ENCODE measurements at regions not wholly inside any gene's neighbourhood (a gene's known extent, or its start where the extent isn't known, plus 50 kb on each side); places are given as distances from the start of the nearest gene placed in this dataset.

- Histone ChIP-seq H3K4me2 (ENCODE audit: low read length) (no peak overlapping the region), H3K4me3 (ENCODE audit: low read length) (no peak overlapping the region), H3K27ac (ENCODE audit: low read length) (no peak overlapping the region), H3K27me3 (ENCODE audit: low read depth, low read length) (no peaks in the 10 kb centered on the region), H2AFZ (ENCODE audit: low read depth, low read length) (no peak overlapping the region), H3K4me1 (ENCODE audit: low read length) (no peaks in the 10 kb centered on the region), H3K9ac (ENCODE audit: low read length) (no peak overlapping the region), H3K9me3 (ENCODE audit: insufficient read depth, low read length) (no peaks in the 10 kb centered on the region), H3K36me3 (replicated peaks; ENCODE audit: low read depth, low read length) (no peaks in the 10 kb centered on the region), H4K20me1 (ENCODE audit: insufficient read depth, low read length) (no peaks in the 10 kb centered on the region), H3K79me2 (ENCODE audit: low read length) (no peaks in the 10 kb centered on the region)
- TF ChIP-seq CTCF (IDR thresholded peaks at IDR 0.05; ENCODE audit: low read depth, low read length), result no peak
- TF ChIP-seq EZH2phosphoT487 (IDR thresholded peaks at IDR 0.05; ENCODE audit: low read depth), result no peak
Observed at GRCh38 chr18:77967791-77968190, 718.1 kb downstream of the GALR1 start.

- Histone ChIP-seq H3K9ac (ENCODE audit: low read length) (no peak overlapping the region), H3K9me3 (ENCODE audit: insufficient read depth, low read length) (no peaks in the 10 kb centered on the region), H4K20me1 (ENCODE audit: insufficient read depth, low read length) (no peaks in the 10 kb centered on the region), H3K4me3 (ENCODE audit: low read length) (no peak overlapping the region), H3K79me2 (ENCODE audit: low read length) (no peaks in the 10 kb centered on the region), H3K27ac (ENCODE audit: low read length) (no peak overlapping the region), H3K4me1 (ENCODE audit: low read length) (no peaks in the 10 kb centered on the region), H2AFZ (ENCODE audit: low read depth, low read length) (no peak overlapping the region), H3K36me3 (replicated peaks; ENCODE audit: low read depth, low read length) (no peaks in the 10 kb centered on the region), H3K27me3 (ENCODE audit: low read depth, low read length) (no peaks in the 10 kb centered on the region), H3K4me2 (ENCODE audit: low read length) (no peak overlapping the region)
- TF ChIP-seq CTCF (IDR thresholded peaks at IDR 0.05; ENCODE audit: low read depth, low read length) (no peak), EZH2phosphoT487 (IDR thresholded peaks at IDR 0.05; ENCODE audit: low read depth) (no peak)
Observed at GRCh38 chr18:77969972-77970371, 720.3 kb downstream of the GALR1 start.

GRCh38 chr18:77970814-77971213 is 721.2 kb downstream of the GALR1 start:
- no peak overlapping the region for H3K4me3 ChIP-seq (ENCODE audit: low read length)
- H3K4me2 ChIP-seq (ENCODE audit: low read length), result no peak overlapping the region
- no peaks in the 10 kb centered on the region for H3K27me3 ChIP-seq (ENCODE audit: low read depth, low read length)
- no peaks in the 10 kb centered on the region for H3K36me3 ChIP-seq (replicated peaks; ENCODE audit: low read depth, low read length)
- no peaks in the 10 kb centered on the region for H3K79me2 ChIP-seq (ENCODE audit: low read length)
- no peak overlapping the region for H3K27ac ChIP-seq (ENCODE audit: low read length)
- TF ChIP-seq EZH2phosphoT487 (IDR thresholded peaks at IDR 0.05; ENCODE audit: low read depth) (no peak), CTCF (IDR thresholded peaks at IDR 0.05; ENCODE audit: low read depth, low read length) (no peak)
- no peaks in the 10 kb centered on the region for H3K9me3 ChIP-seq (ENCODE audit: insufficient read depth, low read length)
- H4K20me1 ChIP-seq (ENCODE audit: insufficient read depth, low read length), result no peaks in the 10 kb centered on the region
- no peak overlapping the region for H3K9ac ChIP-seq (ENCODE audit: low read length)
- H3K4me1 ChIP-seq (ENCODE audit: low read length), result no peaks in the 10 kb centered on the region
- no peak overlapping the region for H2AFZ ChIP-seq (ENCODE audit: low read depth, low read length)

GRCh38 chr18:77973745-77974144 is 724.1 kb downstream of the GALR1 start:
- H4K20me1 ChIP-seq (ENCODE audit: insufficient read depth, low read length), result no peaks in the 10 kb centered on the region
- H3K4me1 ChIP-seq (ENCODE audit: low read length), result no peaks in the 10 kb centered on the region
- H3K9ac ChIP-seq (ENCODE audit: low read length), result no peak overlapping the region
- no peaks in the 10 kb centered on the region for H3K79me2 ChIP-seq (ENCODE audit: low read length)
- H3K4me2 ChIP-seq (ENCODE audit: low read length), result no peak overlapping the region
- H3K27ac ChIP-seq (ENCODE audit: low read length), result no peak overlapping the region
- H3K9me3 ChIP-seq (ENCODE audit: insufficient read depth, low read length), result no peaks in the 10 kb centered on the region; the same call in 1 of the 2 replicates
- H3K36me3 ChIP-seq (replicated peaks; ENCODE audit: low read depth, low read length), result no peaks in the 10 kb centered on the region
- no peaks in the 10 kb centered on the region for H3K27me3 ChIP-seq (ENCODE audit: low read depth, low read length)
- no peak for TF ChIP-seq CTCF (IDR thresholded peaks at IDR 0.05; ENCODE audit: low read depth, low read length)
- TF ChIP-seq EZH2phosphoT487 (IDR thresholded peaks at IDR 0.05; ENCODE audit: low read depth), result no peak
- H3K4me3 ChIP-seq (ENCODE audit: low read length), result no peak overlapping the region
- H2AFZ ChIP-seq (ENCODE audit: low read depth, low read length), result no peak overlapping the region
